Gastrocnemius medialis (tissue), 4 donors: ENCODE measurements at regions not wholly inside any gene's neighbourhood (a gene's known extent, or its start where the extent isn't known, plus 50 kb on each side); places are given as distances from the start of the nearest gene placed in this dataset.

Experiments
- ATAC-seq, 2 donors: fragments of 150-250 bp; one replicate each; pipeline ENCODE4 v1.9.1; 2016
- DNase-seq, 2 donors: peaks; one replicate each; pipeline ENCODE4 v3.0.0-alpha.2; 2019
- H3K27ac ChIP-seq, 4 donors: fragments of 200-600 bp; sonication (generic); 1 replicate in 1 of 4; 2 replicates in 3 of 4; pipeline ENCODE4 v1.5.1; 2016 to 2018; ENCODE audit warnings: mild to moderate bottlenecking in 2 of 4, moderate library complexity in 1 of 4
- H3K27me3 ChIP-seq, 3 donors: fragments of 200-600 bp; sonication (generic) in 2 of 3; 1 replicate in 1 of 3; 2 replicates in 2 of 3; pipeline versions ENCODE4 v1.5.1 to v1.6.0; 2016 to 2019; ENCODE audit warnings: mild to moderate bottlenecking in 1 of 3, moderate library complexity in 1 of 3
- H3K36me3 ChIP-seq, 2 donors: fragments of 200-600 bp; sonication (generic) in 1 of 2; one replicate each; pipeline ENCODE4 v1.5.1; 2017 to 2018
- H3K4me1 ChIP-seq, 2 donors: fragments of 200-600 bp; sonication (generic) in 1 of 2; one replicate each; pipeline ENCODE4 v1.5.1; 2016 to 2017; ENCODE audit warnings: mild to moderate bottlenecking in 2 of 2
- H3K4me3 ChIP-seq, 4 donors: fragments of 200-600 bp; sonication (generic) in 3 of 4; 1 replicate in 1 of 4; 2 replicates in 3 of 4; pipeline ENCODE4 v1.5.1; 2016 to 2019; ENCODE audit warnings: mild to moderate bottlenecking in 2 of 4
- H3K9me3 ChIP-seq, 3 donors: fragments of 200-600 bp; sonication (generic) in 2 of 3; 1 replicate in 1 of 3; 2 replicates in 2 of 3; pipeline ENCODE4 v1.5.1; 2016 to 2019
- POLR2A ChIP-seq, 2 donors: fragments of 450-650 bp; IDR thresholded peaks; one replicate each; pipeline ENCODE4 v1.6.1; 2017; ENCODE audit warnings: antibody characterized with exemption in 2 of 2, mild to moderate bottlenecking in 2 of 2, moderate library complexity in 2 of 2
- in situ Hi-C, 4 donors: fragments of 200-750 bp; cut with MboI; loops; one replicate each; pipeline versions ENCODE4 v1.15.0 to v1.8.0; 2017; ENCODE audit warnings: low sequenced_read_pairs in 4 of 4
- intact Hi-C: fragments of 100-400 bp; cut with DNase I; formaldehyde crosslinking; loops from one replicate; pipeline ENCODE4 v1.15.1; 2023; ENCODE audit warnings: low total_unique reads
- TF ChIP-seq, protein P1 (sequence below), 5 experiments: fragments of 450-650 bp in 3 of 5; fragments of 200-600 bp in 2 of 5; sonication (generic) in 2 of 5; IDR thresholded peaks in 4 of 5; conservative IDR thresholded peaks in 1 of 5; 1 replicate in 4 of 5; 2 replicates in 1 of 5; pipeline ENCODE4 v1.5.1; 2016 to 2019; ENCODE audit warnings: antibody characterized with exemption in 5 of 5, mild to moderate bottlenecking in 3 of 5, moderate library complexity in 3 of 5

DNA sequence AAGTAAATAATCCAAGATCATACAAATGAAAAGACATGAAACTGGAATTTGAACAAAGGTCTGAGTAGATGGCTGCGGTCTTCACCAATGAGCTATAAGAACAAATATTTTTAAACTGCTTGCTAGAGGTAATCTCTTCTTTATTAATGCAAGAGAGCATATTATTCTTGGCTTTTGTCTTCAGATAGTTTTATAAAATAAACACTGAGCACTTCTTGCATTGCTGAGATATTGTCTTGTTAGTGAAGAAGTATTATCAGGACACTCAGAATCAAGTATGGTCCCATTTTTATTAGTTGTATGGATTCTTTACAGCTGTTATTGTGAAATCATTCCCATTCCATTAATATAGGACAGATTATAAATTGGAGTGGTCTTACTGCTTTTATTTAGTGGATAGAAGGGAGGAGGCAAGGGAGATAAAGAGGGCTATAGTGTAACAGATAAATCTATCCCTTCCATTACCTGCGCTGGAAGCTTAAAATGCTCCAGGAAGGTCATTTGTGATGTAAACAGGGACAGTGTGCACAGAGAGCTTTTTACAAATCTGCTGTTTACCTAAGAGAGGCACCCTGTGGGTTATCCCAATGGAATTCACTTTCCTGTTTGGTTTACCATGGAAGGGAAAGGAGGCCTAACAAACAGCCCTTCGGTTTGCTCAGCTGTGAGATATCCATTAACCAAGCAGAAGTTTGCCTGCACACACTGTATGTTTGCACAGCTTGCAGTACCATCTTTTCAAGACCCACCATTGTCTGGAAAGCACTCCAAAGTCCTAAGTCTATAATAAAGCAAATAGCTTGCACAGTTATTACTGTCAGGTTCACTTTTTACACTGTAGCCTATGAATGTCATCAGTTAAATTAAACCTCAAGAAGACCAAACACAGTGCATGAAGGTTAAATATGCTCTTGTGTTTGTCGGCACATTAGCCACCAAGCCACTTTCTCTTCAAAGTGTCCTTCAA, 347.7 kb upstream of the TGFBR2 start:
- H3K36me3 ChIP-seq = no peaks in the 10 kb centered on the region
- in situ Hi-C loops (no loop called here), intact Hi-C loops (no loop called here)
- H3K9me3 ChIP-seq = no peaks in the 10 kb centered on the region
- H3K4me3 ChIP-seq = no peak overlapping the region
- ATAC-seq = no peak
- H3K27ac ChIP-seq = no peak overlapping the region
- no peaks in the 10 kb centered on the region for H3K4me1 ChIP-seq
- H3K27me3 ChIP-seq = no peaks in the 10 kb centered on the region
- TF ChIP-seq, protein P1, sequence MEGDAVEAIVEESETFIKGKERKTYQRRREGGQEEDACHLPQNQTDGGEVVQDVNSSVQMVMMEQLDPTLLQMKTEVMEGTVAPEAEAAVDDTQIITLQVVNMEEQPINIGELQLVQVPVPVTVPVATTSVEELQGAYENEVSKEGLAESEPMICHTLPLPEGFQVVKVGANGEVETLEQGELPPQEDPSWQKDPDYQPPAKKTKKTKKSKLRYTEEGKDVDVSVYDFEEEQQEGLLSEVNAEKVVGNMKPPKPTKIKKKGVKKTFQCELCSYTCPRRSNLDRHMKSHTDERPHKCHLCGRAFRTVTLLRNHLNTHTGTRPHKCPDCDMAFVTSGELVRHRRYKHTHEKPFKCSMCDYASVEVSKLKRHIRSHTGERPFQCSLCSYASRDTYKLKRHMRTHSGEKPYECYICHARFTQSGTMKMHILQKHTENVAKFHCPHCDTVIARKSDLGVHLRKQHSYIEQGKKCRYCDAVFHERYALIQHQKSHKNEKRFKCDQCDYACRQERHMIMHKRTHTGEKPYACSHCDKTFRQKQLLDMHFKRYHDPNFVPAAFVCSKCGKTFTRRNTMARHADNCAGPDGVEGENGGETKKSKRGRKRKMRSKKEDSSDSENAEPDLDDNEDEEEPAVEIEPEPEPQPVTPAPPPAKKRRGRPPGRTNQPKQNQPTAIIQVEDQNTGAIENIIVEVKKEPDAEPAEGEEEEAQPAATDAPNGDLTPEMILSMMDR (IDR thresholded peaks at IDR 0.05 in 4 of 5, conservative IDR thresholded peaks at IDR 0.05 in 1 of 5) = no peak
- TF ChIP-seq POLR2A (IDR thresholded peaks at IDR 0.05) = no peak
- no peak for DNase-seq

DNA sequence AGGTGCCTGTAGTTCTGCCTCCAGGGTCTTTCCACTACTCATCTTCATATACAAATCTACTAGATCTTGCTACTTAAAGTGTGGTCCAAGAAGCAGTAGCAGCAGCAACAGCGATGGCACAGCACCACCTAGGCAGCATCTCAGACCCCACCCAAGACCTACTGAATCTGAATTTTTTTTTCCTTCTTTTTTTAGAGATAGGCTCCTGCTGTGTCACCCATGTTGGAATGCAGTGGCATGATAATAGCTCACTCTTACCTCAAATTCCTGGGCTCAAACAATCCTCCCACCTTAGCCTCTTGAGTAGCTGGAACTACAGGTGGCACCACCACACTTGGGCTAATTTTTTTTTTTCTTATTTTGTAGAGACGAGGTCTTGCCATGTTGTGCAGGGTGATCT, 346.7 kb upstream of the TGFBR2 start:
- intact Hi-C loops (no loop called here), in situ Hi-C loops (no loop called here)
- no peaks in the 10 kb centered on the region for H3K36me3 ChIP-seq
- ATAC-seq = no peak
- no peak for DNase-seq
- TF ChIP-seq, protein P1 (IDR thresholded peaks at IDR 0.05 in 4 of 5, conservative IDR thresholded peaks at IDR 0.05 in 1 of 5) = no peak
- no peak for TF ChIP-seq POLR2A (IDR thresholded peaks at IDR 0.05)
- no peak overlapping the region for H3K27ac ChIP-seq
- no peaks in the 10 kb centered on the region for H3K4me1 ChIP-seq
- no peaks in the 10 kb centered on the region for H3K9me3 ChIP-seq
- no peak overlapping the region for H3K4me3 ChIP-seq
- no peaks in the 10 kb centered on the region for H3K27me3 ChIP-seq

DNA sequence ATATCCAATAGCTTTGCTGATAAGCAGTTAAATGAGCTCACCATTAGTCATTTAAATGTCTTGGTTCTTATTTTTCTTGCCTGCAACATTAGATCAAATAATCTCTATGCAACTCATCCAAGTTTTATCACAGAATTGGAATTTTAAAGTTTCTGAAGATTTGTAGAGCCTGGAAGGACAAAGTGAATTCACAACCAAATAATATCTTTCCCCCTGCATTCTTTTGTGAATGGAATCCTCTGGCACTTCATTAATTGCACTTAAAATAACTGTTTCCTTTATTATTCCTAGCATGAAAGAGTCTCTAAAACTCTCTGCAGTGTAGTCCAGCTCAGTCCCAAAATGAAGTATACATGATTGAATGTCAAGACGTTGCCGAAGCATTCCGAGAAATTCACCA, 345.6 kb upstream of the TGFBR2 start:
- TF ChIP-seq, protein P1 (IDR thresholded peaks at IDR 0.05 in 4 of 5, conservative IDR thresholded peaks at IDR 0.05 in 1 of 5) = no peak
- no peak for TF ChIP-seq POLR2A (IDR thresholded peaks at IDR 0.05)
- intact Hi-C loops = no loop called here

DNA sequence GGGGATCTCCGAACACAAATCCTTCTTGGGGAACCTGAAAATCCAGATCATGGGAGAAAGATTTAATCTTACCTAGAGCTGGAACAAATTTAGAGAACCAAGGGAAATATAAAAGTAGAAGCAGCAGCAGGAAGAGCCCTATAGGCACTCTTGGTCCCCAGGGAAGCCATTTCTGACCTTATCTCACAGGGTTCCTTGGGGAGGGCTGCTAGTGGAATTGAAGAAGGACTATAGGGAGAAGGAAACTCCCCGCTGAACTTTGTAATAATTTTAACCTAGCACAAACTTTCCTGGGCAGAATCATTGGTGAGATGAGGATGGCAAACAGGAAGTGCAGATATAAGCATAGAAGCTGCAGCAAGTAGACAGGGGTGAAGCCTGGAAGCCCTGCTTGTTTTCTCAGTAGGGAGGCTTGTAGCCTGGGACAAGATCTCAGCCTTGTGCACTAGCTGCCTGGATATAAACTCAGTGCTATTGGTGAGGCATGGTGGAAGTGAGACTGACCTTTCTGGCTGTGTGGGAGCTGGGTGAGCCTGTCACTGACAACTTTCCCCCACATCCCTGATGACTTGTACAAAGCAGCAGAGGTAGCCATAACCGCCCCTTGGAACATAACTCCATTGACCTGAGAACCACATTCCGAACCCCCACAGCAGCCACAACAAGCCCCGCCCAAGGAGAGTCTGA, 343.0 kb upstream of the TGFBR2 start:
- TF ChIP-seq POLR2A (IDR thresholded peaks at IDR 0.05) = no peak
- TF ChIP-seq, protein P1 (IDR thresholded peaks at IDR 0.05 in 4 of 5, conservative IDR thresholded peaks at IDR 0.05 in 1 of 5) = no peak
- DNase-seq = no peak
- intact Hi-C loops (no loop called here), in situ Hi-C loops (no loop called here)
- H3K9me3 ChIP-seq = no peaks in the 10 kb centered on the region
- no peaks in the 10 kb centered on the region for H3K36me3 ChIP-seq
- H3K4me3 ChIP-seq = no peak overlapping the region
- H3K4me1 ChIP-seq = no peaks in the 10 kb centered on the region
- ATAC-seq = no peak
- no peak overlapping the region for H3K27ac ChIP-seq
- no peaks in the 10 kb centered on the region for H3K27me3 ChIP-seq

More for the DNA sequence above, 345.6 kb upstream of the TGFBR2 start:
- no peaks in the 10 kb centered on the region for H3K36me3 ChIP-seq
- H3K27me3 ChIP-seq = no peaks in the 10 kb centered on the region
- no peaks in the 10 kb centered on the region for H3K4me1 ChIP-seq
- DNase-seq (no peak), ATAC-seq (no peak)
- no peak overlapping the region for H3K27ac ChIP-seq
- no peak overlapping the region for H3K4me3 ChIP-seq
- in situ Hi-C loops = no loop called here
- no peaks in the 10 kb centered on the region for H3K9me3 ChIP-seq
